Fibroblast of skin of left quadriceps (primary cell): ENCODE measurements at regions not wholly inside any gene's neighbourhood (a gene's known extent, or its start where the extent isn't known, plus 50 kb on each side); places are given as distances from the start of the nearest gene placed in this dataset.
A peak's percentile ranks its signal among the peaks of the same experiment; 100 is the strongest.
"Not testable (repeated sequence)": the region's sequence is repeated elsewhere in the genome, so short reads cannot be mapped to it uniquely, and the experiment has no call there.

Experiments
- DNase-seq, 2 experiments: peaks; one replicate each; pipeline ENCODE4 v3.0.0-alpha.2; 2013; ENCODE audit warnings: low read depth in 2 of 2

- no peak for DNase-seq
These were observed 84.4 kb upstream of the CNEP1R1 start for GRCh38 chr16:49940464-49941224.

GRCh38 chr16:49944221-49944620, 80.8 kb upstream of the CNEP1R1 start:
- DNase-seq, result no peak

- no peak for DNase-seq
These were observed 76.9 kb upstream of the CNEP1R1 start for GRCh38 chr16:49947907-49948678.

GRCh38 chr16:49951574-49952195, 73.3 kb upstream of the CNEP1R1 start:
- no peak for DNase-seq

- peak; percentile 9 to 13 for DNase-seq
These were observed 72.6 kb upstream of the CNEP1R1 start for GRCh38 chr16:49952386-49952785.

GRCh38 chr16:49953090-49953489, 71.9 kb upstream of the CNEP1R1 start:
- DNase-seq, result no peak

GRCh38 chr16:49955858-49956257, 69.2 kb upstream of the CNEP1R1 start:
- DNase-seq, result no peak

GRCh38 chr16:49956915-49957314, 68.1 kb upstream of the CNEP1R1 start:
- no peak for DNase-seq

GRCh38 chr16:49958448-49958847, 66.6 kb upstream of the CNEP1R1 start:
- DNase-seq, result no peak

GRCh38 chr16:49959552-49960277, 65.3 kb upstream of the CNEP1R1 start:
- DNase-seq, result no peak

- DNase-seq, result no peak
These were observed 63.9 kb upstream of the CNEP1R1 start for GRCh38 chr16:49961089-49961488.

- DNase-seq, result not testable (repeated sequence)
These were observed 62.5 kb upstream of the CNEP1R1 start for GRCh38 chr16:49962566-49962965.

GRCh38 chr16:49964316-49964715, 60.7 kb upstream of the CNEP1R1 start:
- no peak for DNase-seq

- DNase-seq, result no peak
These were observed 60.1 kb upstream of the CNEP1R1 start for GRCh38 chr16:49964973-49965372.

- no peak for DNase-seq
These were observed 57.9 kb upstream of the CNEP1R1 start for GRCh38 chr16:49967012-49967559.

GRCh38 chr16:49969091-49970030, 55.7 kb upstream of the CNEP1R1 start:
- no peak for DNase-seq

GRCh38 chr16:49970797-49971431, 54.1 kb upstream of the CNEP1R1 start:
- no peak for DNase-seq

GRCh38 chr16:49972280-49972679, 52.7 kb upstream of the CNEP1R1 start:
- no peak for DNase-seq

- DNase-seq, result no peak
These were observed 52.1 kb upstream of the CNEP1R1 start for GRCh38 chr16:49972961-49973360.
